SU-DHL-6 (cell line): ENCODE measurements at regions not wholly inside any gene's neighbourhood (a gene's known extent, or its start where the extent isn't known, plus 50 kb on each side); places are given as distances from the start of the nearest gene placed in this dataset.

Experiments used
- CTCF ChIP-seq: fragments of 200-600 bp; sonication (generic); IDR thresholded peaks from one replicate; pipeline ENCODE4 v1.5.1; 2017; ENCODE audit warnings: antibody characterized with exemption, mild to moderate bottlenecking, low read length, moderate library complexity; ENCODE audit not compliant: insufficient read depth, poor library complexity, severe bottlenecking
- EZH2phosphoT487 ChIP-seq: fragments of 200-600 bp; sonication (generic), shearing (Covaris generic); conservative IDR thresholded peaks from 2 replicates; pipeline ENCODE4 v1.6.1; 2018; ENCODE audit warnings: mild to moderate bottlenecking, antibody characterized with exemption, low read length, moderate library complexity, mixed read lengths

DNA sequence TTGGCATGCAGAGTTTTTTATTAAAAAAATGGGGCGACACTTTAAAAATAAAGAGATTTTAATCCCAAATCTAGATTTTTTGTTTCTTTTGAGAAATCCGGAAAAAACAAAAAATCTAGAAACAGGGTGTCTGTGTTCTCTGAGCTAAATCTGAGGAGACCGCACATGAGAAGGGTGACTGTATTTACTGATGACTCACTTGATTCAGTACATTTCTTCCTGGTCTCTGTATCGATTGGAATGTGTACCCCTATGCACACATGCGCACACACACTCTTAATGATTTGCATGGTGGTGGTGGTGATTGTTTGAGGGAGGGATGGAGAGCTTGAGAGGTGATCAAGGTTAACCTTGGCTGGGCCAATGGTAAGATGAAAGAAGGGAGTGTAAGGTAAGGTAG, 443.1 kb upstream of the THRB start:
- TF ChIP-seq CTCF (no peak), EZH2phosphoT487 (no peak)
